ENCODE measurements at regions not wholly inside any gene's neighbourhood (a gene's known extent, or its start where the extent isn't known, plus 50 kb on each side); places are given as distances from the start of the nearest gene placed in this dataset.

GRCh38 chr3:20343790-20344189 is 157.8 kb upstream of the SGO1 start:
- DNase-seq (ENCODE audit: low read depth in 2 of 2) = no peak
- H3K4me2 ChIP-seq (ENCODE audit: extremely low read depth, insufficient read depth, low read length) = no peak overlapping the region
- no peak for TF ChIP-seq CTCF (conservative IDR thresholded peaks at IDR 0.05 in 1 of 2, IDR thresholded peaks at IDR 0.05 in 1 of 2; ENCODE audit: low read depth in 1 of 2, low read length in 2 of 2)
- no peak for TF ChIP-seq EZH2 (IDR thresholded peaks at IDR 0.05; ENCODE audit: low read length, missing control alignments)

GRCh38 chr3:20340324-20340928 is 154.4 kb upstream of the SGO1 start:
- Histone ChIP-seq H3K4me2 (ENCODE audit: extremely low read depth, insufficient read depth, low read length) (no peak overlapping the region), H4K20me1 (ENCODE audit: control insufficient read depth, extremely low read depth, insufficient read depth, low read length) (no peaks in the 10 kb centered on the region), H3K79me2 (ENCODE audit: control insufficient read depth, insufficient read depth, low read length) (no peaks in the 10 kb centered on the region), H2AFZ (ENCODE audit: low read length) (no peak overlapping the region), H3K27me3 (ENCODE audit: control insufficient read depth, insufficient read depth, low read length) (no peaks in the 10 kb centered on the region), H3K27ac (ENCODE audit: insufficient read depth, low read length) (no peak overlapping the region), H3K9me3 (ENCODE audit: control insufficient read depth, insufficient read depth, low read depth, low read length) (no peaks in the 10 kb centered on the region), H3K36me3 (ENCODE audit: control insufficient read depth, insufficient read depth, low read length) (no peaks in the 10 kb centered on the region), H3K4me3 (replicated peaks in 1 of 4; ENCODE audit: control extremely low read depth in 1 of 4, insufficient read depth in 1 of 4, low read depth in 3 of 4, low read length in 4 of 4) (peak overlapping the region in 1 of 4 experiments; percentile 14), H3K9ac (ENCODE audit: insufficient read depth, low read length) (no peak overlapping the region), H3K4me1 (ENCODE audit: control insufficient read depth, extremely low read depth, insufficient read depth, low read length) (no peaks in the 10 kb centered on the region)
- peak; percentile 56 to 81 for DNase-seq (ENCODE audit: low read depth in 2 of 2)
- TF ChIP-seq CTCF (conservative IDR thresholded peaks at IDR 0.05 in 1 of 2, IDR thresholded peaks at IDR 0.05 in 1 of 2; ENCODE audit: low read depth in 1 of 2, low read length in 2 of 2) (peak; percentile 95 to 96), EZH2 (IDR thresholded peaks at IDR 0.05; ENCODE audit: low read length, missing control alignments) (no peak)

More at GRCh38 chr3:20343790-20344189, 157.8 kb upstream of the SGO1 start:
- Histone ChIP-seq H3K27ac (ENCODE audit: insufficient read depth, low read length) (no peak overlapping the region), H3K79me2 (ENCODE audit: control insufficient read depth, insufficient read depth, low read length) (no peaks in the 10 kb centered on the region), H3K9ac (ENCODE audit: insufficient read depth, low read length) (no peak overlapping the region), H3K9me3 (ENCODE audit: control insufficient read depth, insufficient read depth, low read depth, low read length) (no peaks in the 10 kb centered on the region), H3K4me1 (ENCODE audit: control insufficient read depth, extremely low read depth, insufficient read depth, low read length) (no peaks in the 10 kb centered on the region), H3K4me3 (replicated peaks in 1 of 4; ENCODE audit: control extremely low read depth in 1 of 4, insufficient read depth in 1 of 4, low read depth in 3 of 4, low read length in 4 of 4) (no peak overlapping the region), H3K36me3 (ENCODE audit: control insufficient read depth, insufficient read depth, low read length) (no peaks in the 10 kb centered on the region), H4K20me1 (ENCODE audit: control insufficient read depth, extremely low read depth, insufficient read depth, low read length) (no peaks in the 10 kb centered on the region), H2AFZ (ENCODE audit: low read length) (no peak overlapping the region), H3K27me3 (ENCODE audit: control insufficient read depth, insufficient read depth, low read length) (no peaks in the 10 kb centered on the region)

GRCh38 chr3:20336572-20336971 is 150.6 kb upstream of the SGO1 start:
- no peak overlapping the region for H2AFZ ChIP-seq (ENCODE audit: low read length)
- TF ChIP-seq EZH2 (IDR thresholded peaks at IDR 0.05; ENCODE audit: low read length, missing control alignments) = no peak
- TF ChIP-seq CTCF (conservative IDR thresholded peaks at IDR 0.05 in 1 of 2, IDR thresholded peaks at IDR 0.05 in 1 of 2; ENCODE audit: low read depth in 1 of 2, low read length in 2 of 2) = no peak
- H3K4me1 ChIP-seq (ENCODE audit: control insufficient read depth, extremely low read depth, insufficient read depth, low read length) = no peaks in the 10 kb centered on the region
- H3K79me2 ChIP-seq (ENCODE audit: control insufficient read depth, insufficient read depth, low read length) = no peaks in the 10 kb centered on the region
- no peaks in the 10 kb centered on the region for H4K20me1 ChIP-seq (ENCODE audit: control insufficient read depth, extremely low read depth, insufficient read depth, low read length)
- no peaks in the 10 kb centered on the region for H3K27me3 ChIP-seq (ENCODE audit: control insufficient read depth, insufficient read depth, low read length)
- no peak overlapping the region for H3K9ac ChIP-seq (ENCODE audit: insufficient read depth, low read length)
- no peak overlapping the region for H3K4me2 ChIP-seq (ENCODE audit: extremely low read depth, insufficient read depth, low read length)
- H3K36me3 ChIP-seq (ENCODE audit: control insufficient read depth, insufficient read depth, low read length) = no peaks in the 10 kb centered on the region
- no peak overlapping the region for H3K4me3 ChIP-seq (replicated peaks in 1 of 4; ENCODE audit: control extremely low read depth in 1 of 4, insufficient read depth in 1 of 4, low read depth in 3 of 4, low read length in 4 of 4)
- H3K9me3 ChIP-seq (ENCODE audit: control insufficient read depth, insufficient read depth, low read depth, low read length) = no peaks in the 10 kb centered on the region
- no peak overlapping the region for H3K27ac ChIP-seq (ENCODE audit: insufficient read depth, low read length)
- no peak for DNase-seq (ENCODE audit: low read depth in 2 of 2)

Data from fibroblast of lung (primary cell).